ENCODE measurements at regions not wholly inside any gene's neighbourhood (a gene's known extent, or its start where the extent isn't known, plus 50 kb on each side); places are given as distances from the start of the nearest gene placed in this dataset.

DNA sequence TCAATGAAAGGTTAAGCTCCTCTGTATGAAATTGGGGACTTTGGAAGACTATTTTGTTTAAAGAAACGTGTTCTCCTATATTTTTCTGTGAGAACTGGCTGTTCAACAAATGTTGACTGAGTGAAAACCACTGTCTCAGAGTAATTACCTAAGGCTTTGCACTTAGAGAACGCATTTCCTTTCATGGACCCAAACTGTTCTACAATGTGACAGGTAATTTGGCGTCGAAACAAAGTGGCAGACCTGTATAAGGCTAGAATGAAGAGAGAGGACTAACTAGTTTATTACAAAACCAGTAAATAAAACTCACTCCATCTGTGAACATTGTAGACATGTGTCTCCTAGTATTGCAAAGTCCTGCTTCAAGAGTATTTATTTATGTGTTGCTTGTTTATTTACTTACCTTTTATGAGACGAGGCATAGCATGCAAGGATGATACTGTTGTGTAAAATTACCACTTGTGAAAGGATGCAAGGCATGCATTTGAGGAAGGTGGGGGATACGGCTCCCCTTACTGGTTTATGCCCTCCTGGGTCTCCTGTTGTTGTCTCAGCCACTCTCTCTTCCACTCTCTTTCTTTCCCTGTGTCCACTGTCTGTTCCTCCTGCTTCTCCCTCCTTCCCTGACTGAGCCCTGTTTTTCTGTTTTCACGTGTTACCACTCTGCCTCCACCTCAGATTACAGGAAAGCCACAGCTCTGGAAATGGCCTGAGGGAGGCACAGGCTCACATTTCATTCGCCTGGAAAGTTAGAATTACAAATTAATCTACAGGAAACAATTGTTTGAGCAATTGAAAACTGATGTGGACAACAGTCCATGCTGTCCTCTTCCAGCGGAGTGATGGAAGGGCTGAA, 444.0 kb upstream of the ZNF608 start:
- no peak overlapping the region for H3K4me3 ChIP-seq (replicated peaks; ENCODE audit: low read depth, low read length)
- DNase-seq (ENCODE audit: low read depth), result no peak
- TF ChIP-seq, protein P1, sequence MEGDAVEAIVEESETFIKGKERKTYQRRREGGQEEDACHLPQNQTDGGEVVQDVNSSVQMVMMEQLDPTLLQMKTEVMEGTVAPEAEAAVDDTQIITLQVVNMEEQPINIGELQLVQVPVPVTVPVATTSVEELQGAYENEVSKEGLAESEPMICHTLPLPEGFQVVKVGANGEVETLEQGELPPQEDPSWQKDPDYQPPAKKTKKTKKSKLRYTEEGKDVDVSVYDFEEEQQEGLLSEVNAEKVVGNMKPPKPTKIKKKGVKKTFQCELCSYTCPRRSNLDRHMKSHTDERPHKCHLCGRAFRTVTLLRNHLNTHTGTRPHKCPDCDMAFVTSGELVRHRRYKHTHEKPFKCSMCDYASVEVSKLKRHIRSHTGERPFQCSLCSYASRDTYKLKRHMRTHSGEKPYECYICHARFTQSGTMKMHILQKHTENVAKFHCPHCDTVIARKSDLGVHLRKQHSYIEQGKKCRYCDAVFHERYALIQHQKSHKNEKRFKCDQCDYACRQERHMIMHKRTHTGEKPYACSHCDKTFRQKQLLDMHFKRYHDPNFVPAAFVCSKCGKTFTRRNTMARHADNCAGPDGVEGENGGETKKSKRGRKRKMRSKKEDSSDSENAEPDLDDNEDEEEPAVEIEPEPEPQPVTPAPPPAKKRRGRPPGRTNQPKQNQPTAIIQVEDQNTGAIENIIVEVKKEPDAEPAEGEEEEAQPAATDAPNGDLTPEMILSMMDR (IDR thresholded peaks at IDR 0.05; ENCODE audit: low read length, missing control alignments), result no peak

DNA sequence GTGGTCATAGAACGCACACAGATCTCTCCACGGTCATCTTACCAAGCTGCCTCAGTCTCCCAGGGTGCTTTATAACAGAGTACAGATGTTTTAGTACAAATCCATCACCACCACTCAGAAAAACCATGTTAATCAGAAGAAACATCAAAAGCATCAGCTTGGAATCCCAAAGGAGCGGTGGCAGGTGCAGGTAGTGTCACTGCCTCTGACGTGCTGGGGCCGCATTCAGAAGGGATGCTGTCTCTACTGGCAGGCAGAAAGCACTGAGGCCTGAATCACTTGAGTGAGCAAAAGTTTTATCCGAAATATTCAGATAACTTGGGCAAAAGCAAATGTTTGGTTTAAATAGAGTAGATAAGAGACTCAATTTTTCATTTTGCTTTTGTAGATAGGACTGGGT, 448.4 kb upstream of the ZNF608 start:
- no peak for DNase-seq (ENCODE audit: low read depth)
- TF ChIP-seq, protein P1 (IDR thresholded peaks at IDR 0.05; ENCODE audit: low read length, missing control alignments), result no peak

DNA sequence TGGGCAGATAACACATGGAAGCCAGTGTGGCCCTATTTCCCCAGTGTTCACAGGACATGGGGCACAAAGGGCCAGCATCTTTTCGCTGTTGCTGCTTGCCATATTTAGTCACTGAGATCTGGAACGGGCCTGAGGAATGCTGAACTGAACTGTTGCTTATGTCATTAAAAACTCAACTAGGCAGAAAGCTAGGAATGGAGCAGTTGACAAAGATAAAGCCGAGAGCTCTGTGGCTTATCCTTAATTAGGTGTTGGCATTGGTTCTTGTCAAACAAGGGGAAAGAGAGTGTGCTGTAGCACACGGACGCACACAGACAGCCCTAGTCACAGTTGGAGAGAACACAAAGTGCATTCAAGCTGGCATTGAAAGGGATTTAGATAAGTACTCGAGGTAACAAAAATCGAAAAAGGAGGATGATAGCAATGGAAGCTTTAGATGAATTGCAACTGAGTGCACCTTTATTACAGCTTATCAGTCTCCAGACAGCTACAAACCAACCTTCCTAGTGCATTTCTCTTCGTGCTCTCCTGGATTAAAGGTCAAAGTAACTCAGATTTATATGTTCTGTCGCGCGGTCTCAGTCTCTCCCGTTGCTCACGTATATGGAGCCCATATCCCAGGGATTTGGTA, 450.2 kb upstream of the ZNF608 start:
- no peak for DNase-seq (ENCODE audit: low read depth)
- TF ChIP-seq, protein P1 (IDR thresholded peaks at IDR 0.05; ENCODE audit: low read length, missing control alignments), result no peak
- H3K4me3 ChIP-seq (replicated peaks; ENCODE audit: low read depth, low read length), result no peak overlapping the region

More for the DNA sequence above, 448.4 kb upstream of the ZNF608 start:
- no peak overlapping the region for H3K4me3 ChIP-seq (replicated peaks; ENCODE audit: low read depth, low read length)

DNA sequence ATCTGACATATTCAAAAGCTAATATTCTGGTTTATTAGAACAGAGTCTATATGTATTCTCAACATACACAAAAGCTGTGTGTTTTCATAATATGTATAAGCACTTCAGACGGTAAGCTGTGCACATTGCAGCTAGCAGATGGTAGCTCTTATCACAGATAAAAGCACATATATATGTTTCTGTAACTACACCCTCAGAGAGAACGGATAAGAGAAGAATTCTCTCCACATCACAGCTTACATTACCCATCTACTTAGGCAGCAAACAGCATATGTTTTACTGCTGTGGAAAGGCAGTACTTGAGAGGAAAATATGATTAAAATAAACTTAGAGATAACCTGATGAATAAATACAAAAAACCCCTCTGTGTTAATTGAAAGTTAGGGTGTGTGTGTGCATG, 450.9 kb upstream of the ZNF608 start:
- H3K4me3 ChIP-seq (replicated peaks; ENCODE audit: low read depth, low read length), result no peak overlapping the region
- DNase-seq (ENCODE audit: low read depth), result no peak
- TF ChIP-seq, protein P1 (IDR thresholded peaks at IDR 0.05; ENCODE audit: low read length, missing control alignments), result no peak

DNA sequence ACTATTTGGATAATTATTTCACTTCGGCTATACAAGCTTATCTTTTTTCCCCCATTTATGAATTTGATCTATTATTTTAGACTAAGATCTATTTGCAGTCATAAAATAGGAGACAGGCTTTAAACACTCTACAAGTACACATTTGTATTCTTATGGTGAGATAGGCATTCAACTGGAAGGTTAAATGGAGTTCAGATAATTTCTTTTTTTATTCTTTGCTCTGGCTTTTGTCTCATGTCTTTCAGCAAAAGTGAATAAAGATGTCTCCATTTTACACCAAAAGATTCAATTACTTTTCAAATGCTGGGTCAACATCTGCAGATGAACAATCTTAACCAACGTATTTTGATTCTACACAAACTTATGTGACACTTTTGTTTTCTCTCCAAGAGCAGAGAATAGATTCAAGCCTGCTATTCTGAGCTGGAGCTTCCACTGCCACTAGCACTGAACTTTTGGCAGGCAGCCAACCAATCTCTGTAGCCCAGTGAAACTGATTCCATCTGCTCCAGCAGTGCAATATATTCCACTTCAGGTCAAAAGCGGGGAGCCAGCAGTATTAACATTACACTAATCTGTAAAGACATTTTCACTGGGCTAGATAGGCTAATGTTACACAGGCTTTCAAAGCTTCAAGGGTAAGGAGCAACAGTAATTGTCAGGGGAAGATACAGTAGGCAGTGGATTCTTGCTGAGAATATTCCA, 452.0 kb upstream of the ZNF608 start:
- peak; percentile 83 for DNase-seq (ENCODE audit: low read depth)
- TF ChIP-seq, protein P1 (IDR thresholded peaks at IDR 0.05; ENCODE audit: low read length, missing control alignments), result no peak
- H3K4me3 ChIP-seq (replicated peaks; ENCODE audit: low read depth, low read length), result no peak overlapping the region

DNA sequence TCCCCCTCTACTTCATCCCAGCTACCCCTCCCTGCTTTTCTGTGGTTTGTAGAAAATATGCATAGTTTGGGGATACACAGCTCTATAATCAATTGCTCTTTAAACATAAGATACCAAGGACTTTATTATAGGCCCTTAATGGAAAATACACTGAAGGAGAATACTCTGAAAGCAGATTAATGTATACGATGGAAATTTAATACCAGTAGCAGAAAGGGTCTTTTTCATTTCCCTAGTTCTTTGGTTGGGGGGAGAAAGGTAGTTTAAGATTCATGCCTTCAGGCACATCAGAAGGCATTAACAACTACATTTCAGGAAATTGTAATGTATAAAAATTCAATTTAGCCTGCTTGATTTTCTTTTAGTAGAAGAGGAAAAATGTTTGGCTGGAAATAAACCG, 452.9 kb upstream of the ZNF608 start:
- H3K4me3 ChIP-seq (replicated peaks; ENCODE audit: low read depth, low read length), result no peak overlapping the region
- TF ChIP-seq, protein P1 (IDR thresholded peaks at IDR 0.05; ENCODE audit: low read length, missing control alignments), result no peak
- DNase-seq (ENCODE audit: low read depth), result no peak
